OCI-LY3 (cell line): ENCODE measurements at regions not wholly inside any gene's neighbourhood (a gene's known extent, or its start where the extent isn't known, plus 50 kb on each side); places are given as distances from the start of the nearest gene placed in this dataset.

ENCODE experiments used
- H2AFZ ChIP-seq: fragments of 200-600, 300-600 bp; shearing (Covaris generic); 2 replicates; pipeline ENCODE4 v1.6.0; 2014; ENCODE audit warnings: antibody characterized with exemption, low read depth, low read length
- H3K27ac ChIP-seq: fragments of 200-600, 300-600 bp; sonication (generic); 2 replicates; pipeline ENCODE4 v1.5.1; 2014; ENCODE audit warnings: mild to moderate bottlenecking, low read length, moderate library complexity, mixed read lengths
- H3K27me3 ChIP-seq: fragments of 200-600, 300-600 bp; sonication (generic); 2 replicates; pipeline ENCODE4 v1.6.1; 2014; ENCODE audit warnings: low read depth, low read length, mixed read lengths
- H3K36me3 ChIP-seq: fragments of 200-600, 300-600 bp; sonication (generic); replicated peaks from 2 replicates; pipeline ENCODE3; 2014; ENCODE audit warnings: low read depth, low read length, mixed read lengths
- H3K4me1 ChIP-seq: fragments of 300-600, 200-600 bp; sonication (generic); 2 replicates; pipeline ENCODE4 v1.6.1; 2014; ENCODE audit warnings: low read length, mixed read lengths
- H3K4me2 ChIP-seq: fragments of 200-600, 300-600 bp; sonication (generic); 2 replicates; pipeline ENCODE4 v1.6.1; 2014; ENCODE audit warnings: low read length, mixed read lengths
- H3K4me3 ChIP-seq: fragments of 300-600, 200-600 bp; sonication (generic); 2 replicates; pipeline ENCODE4 v1.5.1; 2014; ENCODE audit warnings: antibody characterized with exemption, mild to moderate bottlenecking, low read length, moderate library complexity
- H3K79me2 ChIP-seq: fragments of 300-600, 200-600 bp; shearing (Covaris generic); 2 replicates; pipeline ENCODE4 v1.6.1; 2014; ENCODE audit warnings: mild to moderate bottlenecking, low read length, mixed read lengths
- H3K9ac ChIP-seq: fragments of 300-600, 200-600 bp; shearing (Covaris generic); 2 replicates; pipeline ENCODE4 v1.6.0; 2014; ENCODE audit warnings: mild to moderate bottlenecking, low read length, moderate library complexity
- H3K9me3 ChIP-seq: fragments of 200-600, 300-600 bp; shearing (Covaris generic); 2 replicates; pipeline ENCODE4 v1.6.1; 2014; ENCODE audit warnings: low read length, mixed read lengths; ENCODE audit not compliant: insufficient read depth
- H4K20me1 ChIP-seq: fragments of 200-600, 300-600 bp; sonication (generic); 2 replicates; pipeline ENCODE4 v1.6.1; 2016; ENCODE audit warnings: low read length, mixed read lengths; ENCODE audit not compliant: insufficient read depth
- CTCF ChIP-seq: fragments of 200-600, 300-600 bp; sonication (generic); IDR thresholded peaks from 2 replicates; pipeline ENCODE4 v1.5.1; 2014; ENCODE audit warnings: antibody characterized with exemption, low read length, low read depth
- EZH2phosphoT487 ChIP-seq: fragments of 200-600 bp; shearing (Covaris generic); IDR thresholded peaks from 2 replicates; pipeline ENCODE4 v1.6.1; 2018; ENCODE audit warnings: antibody characterized with exemption, mixed run types, low read depth

DNA sequence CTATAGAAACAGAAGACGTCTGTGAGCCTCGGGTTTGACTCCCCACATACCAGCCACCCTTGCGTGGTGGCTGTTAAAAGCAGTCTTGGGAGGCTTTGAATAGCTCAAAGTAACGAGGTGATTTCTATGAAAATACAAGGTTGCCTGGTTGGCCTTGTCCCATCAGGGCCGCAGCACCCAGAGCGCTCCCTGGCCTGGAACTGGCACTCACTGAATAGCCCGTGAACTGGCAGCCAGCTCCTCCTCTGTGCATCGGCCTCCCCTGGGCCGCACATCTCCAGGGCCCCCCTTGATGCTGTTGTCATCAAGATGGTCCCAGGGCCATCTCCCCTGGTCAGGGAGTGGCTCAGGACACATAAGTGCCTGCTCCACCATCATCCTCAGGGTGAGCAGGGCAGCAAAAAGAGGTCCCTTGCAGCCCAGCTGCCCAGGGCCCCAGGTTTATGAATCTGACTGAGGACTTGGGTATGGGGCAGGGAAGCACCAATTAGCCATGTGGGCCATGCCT lies 144.6 kb upstream of the PPP1R26 start:
- Histone ChIP-seq H3K79me2 (no peaks in the 10 kb centered on the region), H3K9me3 (no peaks in the 10 kb centered on the region), H3K36me3 (no peaks in the 10 kb centered on the region), H3K4me3 (no peak overlapping the region), H3K9ac (no peak overlapping the region), H3K27me3 (peaks cover 3% of the 10 kb centered on the region; the same call in 1 of the 2 replicates), H3K4me1 (no peaks in the 10 kb centered on the region), H3K27ac (no peak overlapping the region), H4K20me1 (no peaks in the 10 kb centered on the region), H3K4me2 (no peak overlapping the region), H2AFZ (no peak overlapping the region)
- TF ChIP-seq EZH2phosphoT487 (no peak), CTCF (no peak)

DNA sequence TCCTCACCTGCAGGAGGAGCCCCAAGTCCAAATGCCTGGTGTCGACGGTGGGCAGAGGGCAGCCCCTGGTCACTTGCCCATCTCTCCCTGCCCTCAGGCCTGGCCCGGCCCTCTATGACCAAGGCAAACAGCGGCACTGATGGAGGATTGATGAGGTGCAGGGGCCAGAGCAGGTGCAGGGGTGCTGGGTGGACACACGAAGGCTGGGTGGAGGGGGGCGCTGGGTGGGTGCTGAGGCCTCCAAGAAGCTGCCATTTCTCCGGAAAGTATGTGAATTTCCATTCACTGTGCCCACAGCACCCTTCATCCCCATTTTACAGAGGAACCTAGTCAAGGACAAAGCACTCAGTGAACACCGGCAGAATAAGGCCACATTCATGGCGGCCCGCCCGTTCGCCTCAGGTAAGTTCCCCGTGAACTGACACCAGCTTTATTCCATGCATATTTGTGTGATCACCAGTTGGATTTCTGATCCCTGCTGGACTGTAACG lies 143.8 kb upstream of the PPP1R26 start:
- Histone ChIP-seq H4K20me1 (no peaks in the 10 kb centered on the region), H3K27ac (no peak overlapping the region), H3K36me3 (no peaks in the 10 kb centered on the region), H3K79me2 (no peaks in the 10 kb centered on the region), H3K9ac (no peak overlapping the region), H2AFZ (no peak overlapping the region), H3K4me3 (no peak overlapping the region), H3K4me2 (no peak overlapping the region), H3K9me3 (no peaks in the 10 kb centered on the region), H3K27me3 (peaks cover 10% of the 10 kb centered on the region; the same call in 1 of the 2 replicates), H3K4me1 (no peaks in the 10 kb centered on the region)
- TF ChIP-seq CTCF = no peak
- no peak for TF ChIP-seq EZH2phosphoT487

DNA sequence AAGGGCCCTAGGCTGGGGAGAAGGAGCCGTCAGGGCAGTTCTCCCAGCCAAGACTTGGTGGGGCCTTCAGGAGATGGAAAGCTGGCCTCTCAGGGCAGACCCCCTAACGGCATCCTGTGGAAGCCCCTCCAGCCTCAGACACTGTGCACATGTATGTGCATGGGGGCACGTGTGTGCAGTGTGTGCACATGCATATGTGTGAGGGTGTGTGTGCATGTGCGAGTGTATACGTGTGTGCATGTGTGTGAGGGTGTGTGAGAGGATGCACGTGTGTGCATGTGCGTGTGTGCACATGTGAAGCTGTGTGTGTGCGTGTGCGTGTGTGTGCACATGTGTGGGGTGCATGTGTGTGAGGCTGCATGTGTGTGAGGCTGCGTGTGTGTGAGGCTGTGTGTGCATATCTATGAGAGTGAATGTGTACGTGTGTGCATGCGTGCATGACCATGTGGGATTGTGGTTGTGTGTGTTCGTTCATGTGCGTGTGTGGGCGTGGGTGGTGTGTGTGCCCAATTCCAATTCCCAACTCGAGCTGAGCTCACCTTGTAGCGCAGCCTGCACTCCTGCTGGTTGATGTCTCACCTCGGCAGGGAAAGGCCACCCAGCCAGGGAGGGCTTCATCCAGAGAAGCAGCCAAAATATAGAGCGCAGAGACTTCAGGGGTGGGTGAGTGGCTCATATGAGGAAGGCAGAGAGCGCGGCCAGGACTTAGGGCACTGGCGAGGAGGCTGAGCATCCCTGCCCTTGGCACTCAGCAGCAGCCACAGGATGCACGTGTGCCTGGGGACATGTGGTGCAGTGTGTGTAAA lies 142.7 kb upstream of the PPP1R26 start:
- H3K36me3 ChIP-seq = no peaks in the 10 kb centered on the region
- no peak overlapping the region for H3K27ac ChIP-seq
- no peak overlapping the region for H3K4me3 ChIP-seq
- TF ChIP-seq CTCF (no peak), EZH2phosphoT487 (no peak)
- H3K79me2 ChIP-seq = no peaks in the 10 kb centered on the region
- no peaks in the 10 kb centered on the region for H3K4me1 ChIP-seq
- H3K27me3 ChIP-seq = peaks cover 10% of the 10 kb centered on the region; the same call in 1 of the 2 replicates
- H4K20me1 ChIP-seq = no peaks in the 10 kb centered on the region
- H3K9me3 ChIP-seq = no peaks in the 10 kb centered on the region
- no peak overlapping the region for H2AFZ ChIP-seq
- no peak overlapping the region for H3K4me2 ChIP-seq
- H3K9ac ChIP-seq = no peak overlapping the region

DNA sequence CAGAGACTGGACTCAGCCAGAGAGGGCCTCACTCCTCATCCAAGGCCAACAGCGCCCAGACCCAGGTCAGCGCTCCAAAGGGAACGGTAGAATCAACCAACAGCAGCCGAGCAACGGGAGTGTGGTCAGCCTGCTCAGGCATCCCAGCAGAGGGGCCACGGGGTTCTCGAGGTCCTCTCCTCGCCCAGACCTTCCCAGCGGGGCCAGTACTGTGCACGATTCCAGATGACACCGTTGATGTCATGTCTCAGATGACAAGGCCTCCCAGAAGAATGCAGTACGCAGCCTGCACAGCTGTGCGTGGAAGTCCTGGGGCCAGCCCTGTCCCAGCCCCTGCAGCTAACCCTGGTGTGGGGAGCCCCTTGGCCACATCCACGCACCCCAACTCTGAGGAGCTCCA lies 141.0 kb upstream of the PPP1R26 start:
- Histone ChIP-seq H3K36me3 (no peaks in the 10 kb centered on the region), H3K27ac (no peak overlapping the region), H3K79me2 (no peaks in the 10 kb centered on the region), H3K4me3 (no peak overlapping the region), H3K27me3 (peaks cover 10% of the 10 kb centered on the region; the same call in 1 of the 2 replicates), H3K4me1 (no peaks in the 10 kb centered on the region), H3K4me2 (no peak overlapping the region), H2AFZ (no peak overlapping the region), H3K9ac (no peak overlapping the region), H4K20me1 (no peaks in the 10 kb centered on the region), H3K9me3 (no peaks in the 10 kb centered on the region)
- TF ChIP-seq CTCF (no peak), EZH2phosphoT487 (no peak)
